ENCODE measurements at regions not wholly inside any gene's neighbourhood (a gene's known extent, or its start where the extent isn't known, plus 50 kb on each side); places are given as distances from the start of the nearest gene placed in this dataset.
"Not testable (repeated sequence)": the region's sequence is repeated elsewhere in the genome, so short reads cannot be mapped to it uniquely, and the experiment has no call there.

DNA sequence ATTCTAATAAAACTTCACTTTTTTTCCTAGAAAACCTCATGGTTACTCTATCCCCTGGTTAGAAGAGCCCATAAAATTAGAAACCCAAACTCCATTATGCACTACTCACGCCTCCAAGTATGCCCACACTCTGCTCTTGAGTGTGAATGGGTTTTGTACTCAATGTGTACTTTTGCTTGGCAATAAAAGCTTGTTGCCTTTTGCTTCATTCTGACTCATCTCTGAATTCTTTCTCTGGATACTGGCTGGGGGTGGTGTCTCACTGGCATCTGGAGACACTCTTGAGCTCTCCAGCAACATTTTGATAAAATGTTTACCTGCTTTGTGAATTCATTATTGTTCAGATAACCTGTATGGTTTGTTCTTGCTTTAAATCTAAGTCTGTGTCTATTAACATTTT is 963.3 kb downstream of the TRAM1L1 start:
- DNase-seq (ENCODE audit: low read depth) = peak; percentile 16

DNA sequence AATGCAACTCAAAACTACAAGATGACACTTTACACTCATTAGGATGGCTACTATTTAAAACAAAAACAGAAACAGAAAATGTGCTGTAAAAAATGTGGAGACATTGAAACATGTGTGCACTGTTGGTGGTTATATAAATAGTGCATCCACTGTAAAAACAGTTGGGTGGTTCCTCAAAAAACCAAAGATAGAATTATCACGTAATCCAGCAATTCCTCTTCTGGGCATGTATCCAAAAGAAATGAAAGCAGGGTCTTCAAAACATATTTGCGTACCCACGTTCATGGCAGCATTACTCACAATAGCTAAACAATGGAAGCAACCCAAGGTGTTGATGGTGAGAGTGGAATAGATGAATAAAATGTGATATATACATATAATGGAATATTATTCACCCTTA is 967.2 kb downstream of the TRAM1L1 start:
- no peak for DNase-seq (ENCODE audit: low read depth)

DNA sequence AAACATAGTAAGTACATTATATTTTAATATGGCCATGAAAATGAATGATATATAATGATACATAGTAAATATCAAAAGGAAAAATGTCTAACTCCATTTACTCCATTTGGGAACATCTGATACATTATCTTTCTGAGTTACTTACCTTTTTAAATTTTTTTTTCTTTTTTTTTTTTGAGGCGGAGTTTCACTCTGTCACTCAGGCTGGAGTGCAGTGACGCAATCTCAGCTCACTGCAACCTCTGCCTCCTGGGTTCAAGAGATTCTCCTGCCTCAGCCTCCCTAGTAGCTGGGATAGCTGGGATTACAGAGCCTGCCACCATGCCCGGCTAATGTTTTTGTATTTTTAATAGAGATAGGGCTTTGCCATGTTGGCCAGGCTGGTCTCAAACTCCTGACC is 972.5 kb downstream of the TRAM1L1 start:
- DNase-seq (ENCODE audit: low read depth) = not testable (repeated sequence)

DNA sequence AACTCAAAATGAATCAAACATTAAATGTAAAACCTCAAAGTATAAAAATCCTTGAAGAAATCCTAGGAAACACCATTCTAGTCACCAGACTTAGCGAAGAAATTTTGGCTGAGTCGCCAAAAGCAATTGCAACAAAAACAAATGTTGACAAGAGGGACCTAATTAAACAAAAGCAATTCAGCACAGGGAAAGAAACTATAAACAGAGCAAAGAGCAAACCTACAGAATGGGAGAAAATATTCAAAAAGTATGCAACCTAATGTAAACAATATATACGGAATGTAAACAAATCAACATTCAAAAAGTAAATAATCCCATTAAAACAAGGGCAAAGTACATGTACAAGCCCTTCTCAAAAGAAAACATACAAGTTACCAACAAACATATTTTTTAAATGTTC is 974.7 kb downstream of the TRAM1L1 start:
- DNase-seq (ENCODE audit: low read depth) = no peak

DNA sequence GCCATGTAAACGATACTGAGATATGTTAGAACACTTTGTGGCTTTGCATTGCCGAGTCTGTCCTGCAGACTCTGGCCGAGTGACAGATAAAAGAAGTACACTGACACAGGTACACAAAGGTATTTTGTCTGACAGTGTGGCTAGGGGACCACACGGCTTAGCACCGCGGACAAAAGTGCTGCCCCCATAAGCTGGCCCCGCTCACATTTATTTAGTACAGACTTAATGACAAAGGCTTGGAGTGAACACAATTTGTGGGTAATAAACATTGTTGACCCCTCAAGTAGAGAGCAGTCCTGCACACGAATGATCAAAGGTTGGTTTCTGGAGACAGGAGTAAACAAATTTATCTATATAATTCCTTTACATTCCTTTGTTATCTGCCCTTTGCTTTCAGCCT is 976.8 kb downstream of the TRAM1L1 start:
- DNase-seq (ENCODE audit: low read depth) = no peak

DNA sequence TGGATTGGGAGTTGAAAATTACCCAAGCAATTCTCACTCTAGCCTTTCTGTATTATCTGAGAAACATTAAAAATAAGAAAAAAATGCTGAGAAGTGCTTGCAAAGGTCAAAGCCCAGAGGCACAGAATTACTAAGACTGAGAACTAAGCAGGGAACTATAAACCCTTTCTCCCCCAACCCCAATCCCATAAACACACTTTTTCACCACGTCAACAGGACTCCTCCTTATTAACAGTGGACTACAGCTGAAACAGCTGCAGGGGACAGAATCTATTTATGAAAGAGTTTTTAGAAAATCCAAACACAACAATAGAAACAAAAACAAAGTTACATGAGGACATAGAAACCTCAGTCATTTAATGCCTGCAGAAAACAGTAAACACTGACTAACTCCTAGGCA is 984.1 kb downstream of the TRAM1L1 start:
- no peak for DNase-seq (ENCODE audit: low read depth)

DNA sequence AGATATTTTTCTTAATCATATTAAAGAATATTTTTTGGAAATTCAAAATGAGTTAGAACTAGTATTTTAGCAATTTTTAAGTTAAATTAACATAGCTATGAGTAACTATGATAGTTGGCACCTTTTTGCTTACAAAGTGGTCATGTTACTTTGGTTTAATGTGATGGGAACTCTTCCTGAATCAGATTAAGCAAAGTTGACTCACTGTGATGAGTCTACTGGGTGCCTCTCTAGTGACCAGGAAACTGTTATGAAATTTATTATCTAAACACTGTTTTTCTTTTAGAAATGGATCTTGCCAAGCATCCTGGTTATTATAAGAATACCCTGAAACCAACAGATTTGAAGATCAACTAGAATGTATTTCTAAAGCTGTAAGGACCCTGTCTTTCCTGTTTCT is 985.8 kb downstream of the TRAM1L1 start:
- no peak for DNase-seq (ENCODE audit: low read depth)

DNA sequence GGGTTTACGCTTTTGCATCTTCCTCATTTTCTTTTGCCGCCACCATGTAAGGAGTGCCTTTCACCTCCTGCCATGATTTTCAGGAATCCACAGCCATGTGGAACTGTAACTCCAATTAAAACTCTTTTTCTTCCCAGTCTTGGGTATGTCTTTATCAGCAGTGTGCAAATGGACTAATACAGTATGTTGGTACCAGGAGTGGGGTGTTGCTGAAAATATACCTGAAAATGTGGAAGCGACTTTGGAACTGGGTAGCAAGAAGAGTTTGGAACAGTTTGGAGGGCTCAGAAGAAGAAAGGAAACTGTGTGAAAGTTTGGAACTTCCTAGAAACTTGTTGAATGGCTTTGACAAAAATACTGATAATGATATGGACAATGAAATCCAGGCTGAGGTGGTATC is 983.9 kb upstream of the NDST4 start:
- not testable (repeated sequence) for DNase-seq (ENCODE audit: low read depth)

DNA sequence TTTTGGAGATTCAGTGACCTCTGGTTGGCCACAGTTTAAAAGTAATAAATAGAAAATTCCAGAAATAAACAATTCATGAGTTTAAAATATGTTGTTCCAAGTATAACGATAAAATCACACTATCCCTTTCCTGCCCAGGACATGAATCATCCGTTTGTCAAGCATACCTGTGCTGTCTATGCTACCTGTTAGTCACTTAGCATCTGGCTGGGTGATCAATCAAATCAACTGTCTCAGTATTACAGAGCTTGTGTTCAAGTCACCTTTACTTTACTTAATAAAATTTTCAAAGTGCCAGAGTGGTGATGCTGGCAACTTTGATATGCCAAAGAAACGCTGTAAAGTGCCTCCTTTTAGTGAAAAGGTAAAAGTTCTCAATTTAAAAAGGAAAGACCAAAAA is 979.5 kb upstream of the NDST4 start:
- DNase-seq (ENCODE audit: low read depth) = no peak

DNA sequence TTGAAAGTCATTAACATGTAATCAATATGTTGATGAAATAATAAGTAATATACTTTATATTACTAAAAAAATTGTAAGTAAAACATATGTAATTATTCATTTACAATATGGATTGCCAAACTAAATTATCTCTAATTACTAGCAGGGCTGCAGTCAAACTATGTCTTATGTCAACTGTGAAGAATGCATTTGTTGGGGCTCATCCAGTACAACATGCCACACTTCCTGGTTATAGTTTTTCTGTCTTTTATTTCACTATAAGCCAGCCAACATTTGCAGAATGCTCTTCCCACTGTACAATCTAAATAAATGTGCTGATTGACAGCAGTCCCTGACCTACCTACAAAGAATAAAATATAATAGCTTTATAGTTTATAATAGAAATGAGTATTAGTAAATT is 975.4 kb upstream of the NDST4 start:
- DNase-seq (ENCODE audit: low read depth) = peak; percentile 4

DNA sequence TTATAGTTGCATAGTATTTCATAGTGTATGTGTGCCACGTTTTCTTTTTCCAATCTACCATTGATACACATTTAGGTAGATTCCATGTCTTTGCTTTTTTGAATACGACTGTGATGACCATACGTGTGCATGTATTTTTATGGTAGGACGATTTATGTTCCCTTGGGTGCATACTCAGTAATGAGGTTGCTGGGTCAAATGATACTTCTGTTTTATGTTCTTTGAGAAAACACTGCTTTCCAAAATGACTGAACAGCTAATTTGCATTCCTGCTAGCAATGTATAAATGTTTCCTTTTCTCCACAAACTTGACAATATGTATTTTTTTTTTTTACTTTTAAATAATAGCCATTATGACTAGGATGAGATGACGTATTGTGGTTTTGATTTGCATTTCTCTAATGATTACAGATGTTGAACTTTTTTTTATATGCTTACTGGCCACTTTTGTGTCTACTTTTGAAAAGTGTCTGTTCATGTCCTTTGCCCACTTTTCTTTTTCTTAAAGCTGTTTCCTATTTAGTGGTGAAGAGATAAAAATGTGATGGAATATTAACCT is 969.5 kb upstream of the NDST4 start:
- no peak for DNase-seq (ENCODE audit: low read depth)

DNA sequence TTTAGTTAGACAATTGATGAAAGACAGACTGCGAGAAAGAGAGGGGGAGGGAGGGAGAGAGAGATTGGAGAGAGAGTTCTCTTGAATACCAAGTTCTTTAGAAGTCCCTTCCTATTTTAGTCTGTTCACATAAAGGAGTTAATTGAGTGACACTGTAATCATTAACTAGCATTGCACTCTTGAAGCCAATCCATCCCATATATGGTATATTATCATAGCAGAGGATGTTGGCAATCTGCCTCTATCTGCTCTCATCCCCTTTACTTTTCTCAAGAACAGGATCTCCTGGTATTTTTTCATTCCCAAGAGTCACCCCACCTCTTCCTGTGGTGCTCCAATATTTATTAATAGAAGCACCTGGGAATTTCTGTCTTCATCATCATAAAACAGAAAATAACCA is 959.6 kb upstream of the NDST4 start:
- no peak for DNase-seq (ENCODE audit: low read depth)

DNA sequence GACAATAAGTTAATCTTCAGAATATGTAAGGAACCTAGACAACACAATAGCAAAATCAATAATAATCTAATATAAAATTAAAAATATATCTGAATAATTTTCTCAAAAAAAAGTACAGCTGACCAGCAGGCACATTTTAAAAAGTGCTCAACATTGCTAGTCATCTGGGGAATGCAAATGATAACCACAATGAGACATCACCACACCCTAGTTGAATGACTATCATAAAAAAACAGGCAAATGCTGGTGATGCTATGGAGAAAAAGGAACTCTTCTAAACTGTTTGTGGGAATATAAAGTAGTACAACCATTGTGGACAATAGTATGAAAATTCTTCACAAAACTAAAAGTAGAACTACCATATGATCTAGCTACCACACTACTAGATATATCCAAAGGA is 956.9 kb upstream of the NDST4 start:
- DNase-seq (ENCODE audit: low read depth) = no peak

DNA sequence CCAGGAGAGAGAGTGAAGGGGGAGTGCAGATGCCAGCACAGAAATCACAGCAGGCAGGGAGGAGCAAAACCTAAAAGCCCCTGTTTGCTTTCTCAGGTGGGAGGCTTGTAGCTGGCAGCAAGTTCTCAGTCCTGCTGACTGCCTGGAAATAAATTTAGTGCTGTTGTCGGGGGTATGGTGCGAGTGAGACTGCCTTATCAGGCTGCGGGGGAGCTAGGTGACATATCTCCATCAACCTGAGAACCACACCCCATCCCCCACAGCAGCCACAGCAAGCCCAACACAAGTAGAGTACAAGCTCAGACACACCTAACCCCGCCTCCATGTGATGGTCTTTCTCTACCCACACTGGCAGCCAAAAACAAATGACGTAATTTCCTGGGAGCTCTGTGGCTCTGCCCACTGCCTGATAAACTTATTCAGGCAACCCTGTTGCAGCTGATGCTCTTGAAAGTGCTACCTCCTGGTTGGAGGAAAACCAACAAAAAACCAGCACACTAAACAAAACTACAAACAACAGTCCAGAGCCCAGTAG is 953.4 kb upstream of the NDST4 start:
- DNase-seq (ENCODE audit: low read depth) = no peak

DNA sequence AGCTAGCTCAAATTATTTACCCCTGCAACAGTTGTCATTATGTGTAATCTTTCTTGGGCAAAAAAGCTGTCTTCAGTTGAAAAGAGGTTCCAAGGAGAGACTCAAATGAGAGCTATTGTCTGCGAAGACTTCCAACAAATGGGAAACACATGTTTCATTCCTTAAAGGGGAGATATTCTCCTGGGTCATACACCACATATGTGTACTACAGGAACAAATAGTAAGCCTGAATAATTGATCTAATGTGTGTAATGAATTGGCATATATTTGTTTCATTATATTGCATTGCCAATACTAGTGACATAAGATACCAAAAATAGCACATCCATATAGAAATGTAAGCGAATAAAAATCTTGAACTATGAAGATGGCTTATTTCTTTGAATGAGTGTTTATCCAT is 950.9 kb upstream of the NDST4 start:
- no peak for DNase-seq (ENCODE audit: low read depth)

DNA sequence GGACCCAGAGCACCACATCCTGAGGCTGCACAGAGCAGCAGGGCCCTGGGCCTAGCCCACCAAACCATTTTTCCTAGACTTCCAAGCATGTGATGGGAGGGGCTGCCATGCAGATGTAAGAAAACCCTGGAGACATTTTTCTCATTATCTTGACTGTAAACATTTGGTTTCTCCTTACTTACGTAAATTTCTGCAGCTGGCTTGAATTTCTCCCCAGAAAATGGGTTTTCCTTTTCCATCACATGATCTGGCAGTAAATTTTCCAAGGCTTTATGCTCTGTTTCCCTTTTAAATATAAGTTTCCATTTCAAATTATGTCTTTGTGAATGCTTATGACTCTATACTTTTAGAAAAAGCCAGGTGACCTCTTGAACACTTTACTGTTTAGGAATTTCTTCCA is 945.9 kb upstream of the NDST4 start:
- DNase-seq (ENCODE audit: low read depth) = no peak

DNA sequence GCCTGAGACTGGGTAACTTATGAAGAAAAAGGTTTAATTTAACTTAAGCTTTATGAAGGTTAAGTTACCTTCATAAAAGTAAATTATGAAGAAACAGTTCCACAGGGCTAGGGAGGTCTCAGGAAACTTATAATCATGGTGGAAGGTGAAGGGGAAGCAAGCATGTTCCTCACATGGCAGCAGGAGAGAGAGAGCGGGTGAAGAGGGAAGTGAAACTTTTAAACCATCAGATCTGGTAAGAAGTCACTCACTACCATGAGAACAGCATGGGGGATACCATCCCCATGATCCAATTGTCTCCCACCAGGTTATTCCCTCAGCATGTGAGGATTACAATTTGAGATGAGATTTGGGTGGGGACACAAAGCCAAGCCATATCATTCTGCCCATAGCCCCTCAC is 944.7 kb upstream of the NDST4 start:
- no peak for DNase-seq (ENCODE audit: low read depth)

DNA sequence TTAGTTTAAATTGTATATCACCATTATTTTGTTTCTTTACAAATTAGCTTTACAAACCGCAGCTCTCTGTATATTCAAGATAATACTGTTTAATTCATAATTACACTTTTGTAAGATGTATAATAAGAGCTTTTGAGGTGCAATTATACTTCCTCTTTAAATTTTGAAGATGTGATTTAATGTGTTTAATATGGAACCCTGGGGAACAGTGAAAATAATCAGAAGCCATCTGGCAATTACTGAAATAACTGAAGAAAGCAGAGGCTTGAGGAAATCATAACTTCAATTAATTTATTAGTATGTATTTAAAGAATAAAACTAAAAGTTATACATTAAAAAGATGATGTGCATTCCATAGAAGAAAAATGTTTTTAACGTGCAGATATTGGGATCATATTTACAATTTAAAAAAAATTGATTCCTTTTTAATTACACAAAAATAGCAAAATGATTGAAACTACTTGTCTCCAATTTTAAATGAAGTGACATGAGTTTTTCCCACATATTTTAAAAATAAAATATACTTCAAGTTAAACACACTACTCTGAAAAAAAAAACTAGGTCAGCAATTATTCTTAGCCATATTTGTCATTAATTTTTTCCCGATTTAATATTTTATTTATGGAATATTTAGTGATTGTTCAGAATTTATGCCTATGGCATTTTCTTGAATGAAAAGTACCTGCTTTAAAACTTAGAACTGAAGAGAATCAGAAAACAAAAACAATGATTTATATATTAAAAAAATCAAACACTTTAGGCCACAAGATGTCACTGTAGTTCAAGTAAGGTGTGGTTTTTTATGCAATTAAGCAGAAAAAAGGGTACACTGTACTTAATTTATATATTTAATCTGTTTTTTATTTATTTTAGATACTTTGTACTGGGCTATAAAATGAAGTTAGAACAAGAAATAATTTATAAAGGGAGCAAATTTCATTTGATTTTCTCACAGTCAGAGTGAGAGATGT is 942.7 kb upstream of the NDST4 start:
- DNase-seq (ENCODE audit: low read depth) = no peak

DNA sequence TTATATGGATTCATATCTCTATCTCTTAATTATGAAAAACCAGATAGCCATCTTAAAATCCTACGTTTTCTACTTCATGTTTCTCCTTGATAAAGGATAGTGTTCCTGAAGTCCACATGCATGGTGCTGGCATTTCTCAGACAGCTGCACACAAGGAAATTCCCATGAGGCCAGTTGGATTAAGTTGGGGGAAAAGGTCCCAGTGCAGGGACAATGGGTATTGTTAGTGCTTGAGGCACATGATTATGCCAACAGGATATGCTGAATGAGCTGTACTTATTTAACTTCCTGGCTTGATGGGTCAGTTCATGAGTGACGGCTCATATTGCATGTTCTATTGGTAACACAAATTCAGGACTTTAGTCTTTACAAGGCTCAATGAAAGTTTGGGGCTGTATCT is 913.9 kb upstream of the NDST4 start:
- no peak for DNase-seq (ENCODE audit: low read depth)

DNA sequence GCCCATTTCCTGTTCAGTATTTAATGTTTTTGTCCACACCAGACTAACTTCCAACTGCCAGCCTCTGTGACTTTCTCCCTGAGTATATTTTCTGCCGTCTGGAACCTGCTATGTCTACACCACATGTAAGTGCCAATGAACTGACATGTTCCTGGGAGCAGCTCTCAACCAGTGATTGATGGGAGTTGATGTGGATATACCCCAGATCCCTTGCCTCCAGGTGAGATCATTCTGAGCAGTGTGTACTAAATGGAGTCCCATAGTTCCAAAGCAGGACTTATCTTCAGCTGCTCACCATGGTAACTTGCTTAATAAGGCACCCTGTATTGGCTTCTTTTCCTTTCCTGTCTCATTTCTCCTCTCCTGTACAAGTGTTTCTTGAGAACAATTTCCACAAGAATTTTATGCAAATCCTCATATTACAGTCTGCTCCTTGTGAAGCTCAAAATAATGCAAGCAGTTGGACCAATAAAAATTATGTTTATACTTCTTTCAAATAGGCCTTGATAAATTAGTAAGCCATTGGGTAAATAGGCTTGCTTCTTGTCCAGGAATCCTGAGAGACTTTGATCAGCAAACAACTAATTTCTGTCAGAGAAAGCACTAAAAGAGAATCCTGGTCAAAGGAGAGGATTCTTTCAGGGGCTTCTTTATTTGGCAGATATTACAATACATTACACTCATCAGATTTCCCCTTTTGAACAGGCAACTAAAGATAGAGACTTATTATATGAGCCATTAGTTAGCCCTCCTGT is 911.7 kb upstream of the NDST4 start:
- DNase-seq (ENCODE audit: low read depth) = no peak

DNA sequence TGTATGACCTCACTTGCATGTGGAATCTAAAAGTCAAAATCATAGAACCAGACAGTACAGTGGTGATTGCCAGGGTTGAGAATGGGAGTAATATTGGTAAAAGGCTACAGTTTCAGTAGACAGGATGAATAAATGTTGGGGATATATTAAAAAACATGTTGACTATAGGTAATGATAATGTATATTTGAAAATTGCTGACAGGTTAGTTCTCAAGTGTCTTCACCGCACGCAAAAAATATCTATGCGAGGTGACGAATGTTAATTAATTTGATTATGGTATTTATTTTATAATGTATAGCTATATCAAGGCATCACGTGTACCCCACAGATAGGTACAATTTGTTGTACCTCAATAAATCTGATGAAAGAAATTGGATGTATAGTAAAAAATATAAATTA is 909.6 kb upstream of the NDST4 start:
- DNase-seq (ENCODE audit: low read depth) = no peak

DNA sequence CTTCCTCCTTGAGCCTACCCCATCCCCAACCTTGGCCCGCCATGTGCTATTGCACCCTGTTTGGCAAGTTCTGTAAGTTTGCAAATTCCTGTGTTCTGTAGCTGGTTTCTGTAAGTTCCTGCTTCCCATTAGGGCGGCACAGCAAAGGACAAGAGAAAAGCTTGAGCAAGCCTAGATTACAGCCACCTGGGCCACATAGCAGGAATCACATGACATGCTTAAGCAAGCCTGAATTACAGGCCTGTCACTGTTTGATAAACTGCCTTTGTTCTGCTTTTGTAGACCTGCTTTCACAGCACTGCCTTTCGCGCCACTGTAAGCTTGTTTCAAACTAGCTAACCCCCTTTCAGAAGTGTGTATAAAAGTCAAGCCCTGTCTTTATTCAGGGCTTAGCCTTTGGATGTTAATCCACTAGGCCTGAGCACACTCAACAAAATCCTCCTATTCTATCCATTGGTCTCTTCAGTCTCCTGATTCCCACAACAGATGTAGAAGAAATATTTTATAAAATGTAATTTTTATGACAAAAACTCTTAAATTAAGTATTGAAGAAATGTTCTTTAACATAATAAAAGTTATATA is 906.8 kb upstream of the NDST4 start:
- DNase-seq (ENCODE audit: low read depth) = no peak

All from fibroblast of the conjunctiva (primary cell).